ENCODE measurements at regions not wholly inside any gene's neighbourhood (a gene's known extent, or its start where the extent isn't known, plus 50 kb on each side); places are given as distances from the start of the nearest gene placed in this dataset.
"Not testable (repeated sequence)": the region's sequence is repeated elsewhere in the genome, so short reads cannot be mapped to it uniquely, and the experiment has no call there.

- DNase-seq (ENCODE audit: low spot score) = no peak
These were observed 128.2 kb upstream of the TMEM170B start for GRCh38 chr6:11409371-11409770.

DNA sequence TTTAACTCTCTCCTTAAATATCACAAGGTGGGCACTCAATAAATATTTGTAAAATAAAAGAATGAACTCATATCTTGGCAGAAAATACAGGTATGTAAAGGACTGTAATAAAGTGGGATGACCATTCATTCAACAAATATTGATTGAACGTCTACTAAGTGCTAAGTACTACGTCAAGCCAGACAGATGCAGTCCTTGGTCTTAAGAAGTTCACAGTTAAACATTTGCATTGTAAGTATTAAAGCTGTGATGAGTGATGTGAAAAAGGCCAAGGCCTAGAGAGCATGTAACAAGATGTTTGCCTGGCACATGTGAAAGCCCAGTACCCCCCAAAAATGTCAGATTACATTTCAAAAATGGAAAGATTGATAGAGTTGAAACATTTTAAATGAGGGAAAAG, 130.1 kb upstream of the TMEM170B start:
- DNase-seq (ENCODE audit: low spot score) = no peak

DNA sequence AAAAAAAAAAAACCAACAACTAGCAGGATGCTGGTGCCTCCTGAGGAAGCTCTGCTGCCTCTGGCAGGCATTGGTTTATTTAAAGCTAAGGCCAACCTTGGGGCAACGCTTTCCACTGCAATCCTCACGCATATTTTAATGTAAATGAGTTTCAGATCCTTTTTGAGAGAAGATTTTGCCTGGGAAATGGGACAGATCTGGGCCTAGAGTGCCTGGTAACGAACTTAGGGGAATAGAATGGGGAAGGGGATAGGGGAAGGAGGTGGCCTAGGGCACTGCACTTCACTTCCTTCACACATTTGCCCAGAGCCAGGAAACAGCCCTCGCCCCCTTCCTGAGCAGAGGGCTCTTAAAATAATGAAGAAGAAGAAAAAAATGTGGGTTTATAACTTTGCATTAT, 132.7 kb upstream of the TMEM170B start:
- no peak for DNase-seq (ENCODE audit: low spot score)

DNA sequence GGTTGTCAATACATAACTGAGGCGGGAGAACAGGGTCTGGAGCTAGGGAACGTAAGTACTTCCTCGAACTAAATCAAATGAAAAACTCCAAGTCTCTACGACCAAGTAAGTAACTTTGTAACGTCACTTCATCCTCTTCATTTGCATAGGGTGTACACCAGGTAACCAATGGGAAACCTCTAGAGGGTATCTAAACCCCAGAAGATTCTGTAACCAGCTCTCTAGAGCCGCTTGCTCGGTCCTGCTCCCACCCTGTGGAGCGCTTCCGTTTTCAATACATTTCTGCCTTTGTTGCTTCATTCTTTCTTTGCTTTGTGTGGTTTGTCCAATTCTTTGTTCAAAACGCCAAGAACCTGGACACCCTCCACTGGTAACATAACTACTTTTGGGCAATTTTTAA, 133.5 kb upstream of the TMEM170B start:
- no peak for DNase-seq (ENCODE audit: low spot score)

DNA sequence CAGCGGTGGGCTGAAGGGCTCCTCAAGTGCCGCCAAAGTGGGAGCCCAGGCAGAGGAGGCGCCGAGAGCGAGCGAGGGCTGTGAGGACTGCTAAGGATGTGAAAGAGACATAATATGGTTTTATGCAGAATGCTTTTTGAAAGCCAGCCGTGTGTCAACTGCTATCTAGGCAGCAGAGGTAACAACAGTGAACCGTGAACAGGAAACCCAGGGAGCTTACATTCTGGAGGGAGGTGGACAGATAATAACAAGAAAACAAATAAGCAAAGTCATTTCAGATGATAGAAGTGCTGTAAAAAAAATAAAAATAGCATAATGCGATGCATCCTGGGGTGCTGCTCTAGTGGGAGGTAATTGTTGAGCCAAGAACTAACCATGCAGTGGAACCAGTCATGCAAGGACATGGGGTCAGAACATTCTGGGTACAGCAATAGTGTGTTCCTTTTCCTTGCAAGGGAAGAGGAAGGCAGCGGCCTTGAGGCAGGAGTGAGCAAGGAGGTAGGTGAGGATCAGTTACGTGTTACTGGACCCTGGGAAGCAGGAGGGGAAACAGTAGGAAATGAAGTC, 134.4 kb upstream of the TMEM170B start:
- no peak for DNase-seq (ENCODE audit: low spot score)

- not testable (repeated sequence) for DNase-seq (ENCODE audit: low spot score)
These were observed 135.0 kb upstream of the TMEM170B start for GRCh38 chr6:11402581-11402980.

GRCh38 chr6:11401954-11402353, 135.6 kb upstream of the TMEM170B start:
- DNase-seq (ENCODE audit: low spot score) = not testable (repeated sequence)

GRCh38 chr6:11398451-11399326, 138.9 kb upstream of the TMEM170B start:
- DNase-seq (ENCODE audit: low spot score) = no peak

- DNase-seq (ENCODE audit: low spot score) = no peak
These were observed 139.7 kb upstream of the TMEM170B start for GRCh38 chr6:11397622-11398450.

GRCh38 chr6:11396860-11397259, 140.7 kb upstream of the TMEM170B start:
- no peak for DNase-seq (ENCODE audit: low spot score)

DNA sequence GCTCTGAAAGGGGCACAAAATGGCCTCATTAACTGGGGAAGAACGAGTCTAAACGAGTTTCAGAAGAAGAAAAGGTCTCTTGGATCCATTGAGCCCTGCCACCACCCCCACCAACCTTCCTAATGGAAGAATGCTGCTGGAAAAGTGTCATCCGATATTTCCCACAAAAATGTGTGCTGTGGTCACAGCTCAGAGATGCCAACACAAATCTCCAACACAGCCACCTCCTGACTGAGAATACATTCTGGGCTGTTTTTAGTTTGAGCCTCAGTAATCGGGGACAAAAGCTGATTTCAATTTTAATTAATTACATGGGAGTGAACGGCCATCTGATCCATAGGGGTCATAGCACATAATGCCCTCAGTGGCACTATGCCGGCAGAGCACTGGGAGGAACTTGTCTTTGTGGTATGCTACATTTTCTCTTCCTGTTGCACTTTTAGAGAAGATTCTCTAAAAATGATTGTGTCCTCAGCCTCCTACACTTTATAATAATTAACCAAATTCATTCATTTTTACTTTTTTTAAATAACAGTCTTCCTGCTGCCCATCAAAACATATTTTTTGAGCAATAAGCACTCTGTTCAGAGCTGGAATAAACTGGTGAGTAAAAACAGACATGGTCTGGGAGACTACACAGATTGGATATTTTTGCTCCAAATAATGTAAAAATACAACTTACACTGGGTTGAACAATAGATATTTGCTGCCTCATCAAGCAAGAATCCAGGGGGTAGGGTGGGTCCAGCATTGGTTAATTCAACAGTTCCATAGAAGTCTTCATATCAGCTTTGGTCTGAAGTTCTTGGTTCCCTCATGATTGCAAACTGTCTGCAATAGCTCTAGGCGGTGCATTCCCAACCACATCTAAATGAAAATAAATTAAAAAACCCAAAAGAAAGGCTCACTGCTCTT, 143.6 kb upstream of the TMEM170B start:
- DNase-seq (ENCODE audit: low spot score) = no peak

GRCh38 chr6:11392778-11393507, 144.6 kb upstream of the TMEM170B start:
- no peak for DNase-seq (ENCODE audit: low spot score)

DNA sequence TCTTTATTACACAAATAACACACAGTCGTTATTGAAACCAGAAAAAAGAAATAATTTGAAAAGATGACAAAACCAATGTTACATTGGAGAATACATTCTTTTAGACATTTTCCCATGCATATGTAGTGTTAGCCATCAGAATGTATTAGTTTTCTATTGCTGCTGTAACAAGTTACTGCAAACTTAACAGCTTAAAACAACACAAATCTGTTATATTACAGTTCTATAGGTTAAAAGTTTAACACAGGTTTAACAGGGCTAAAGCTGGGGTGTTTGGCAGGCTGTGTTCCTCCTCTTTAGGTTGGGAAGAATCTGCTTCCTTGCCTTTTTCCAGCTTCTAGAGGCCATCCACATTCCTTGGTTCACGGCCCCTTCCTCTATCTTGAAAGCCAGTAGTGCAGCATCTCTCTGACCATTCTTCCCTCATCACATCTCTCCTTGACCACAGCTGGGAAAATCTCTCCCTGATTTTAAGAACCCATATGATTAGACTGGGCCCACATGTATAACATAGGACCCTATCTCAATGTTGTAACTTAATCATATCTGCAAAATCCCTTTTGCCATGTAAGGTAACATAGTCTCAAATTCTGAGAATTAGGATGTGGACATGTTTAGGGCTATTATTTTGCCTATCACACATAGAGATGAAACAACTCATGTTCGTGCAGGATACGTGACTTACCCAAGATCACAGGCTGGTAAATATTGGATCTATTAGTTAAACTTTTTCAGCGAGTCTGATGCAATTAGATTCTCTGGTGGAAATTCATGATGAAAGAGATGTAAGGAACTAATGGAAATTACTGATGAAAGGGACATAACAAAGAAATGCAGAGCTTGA, 145.4 kb upstream of the TMEM170B start:
- DNase-seq (ENCODE audit: low spot score) = no peak

DNA sequence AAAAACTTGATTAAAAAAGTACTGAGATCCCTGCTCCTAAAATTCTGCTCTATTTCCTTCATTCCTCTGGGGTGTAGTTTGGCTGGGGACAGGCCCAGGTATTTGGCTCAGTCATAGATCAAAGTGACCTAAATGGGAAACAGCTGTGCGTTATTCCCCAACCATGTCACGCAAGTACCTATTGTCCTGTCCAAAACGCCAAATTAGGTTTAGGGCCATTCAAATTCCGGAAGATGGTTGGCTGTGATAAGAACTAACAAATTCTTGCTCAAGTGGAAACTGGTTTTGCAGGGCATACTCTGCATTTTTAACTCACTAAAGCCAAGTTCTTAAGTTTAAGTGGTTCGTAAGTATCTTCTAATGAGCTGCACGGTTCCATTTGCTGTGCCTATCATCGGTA, 147.6 kb upstream of the TMEM170B start:
- DNase-seq (ENCODE audit: low spot score) = no peak

- no peak for DNase-seq (ENCODE audit: low spot score)
These were observed 148.3 kb upstream of the TMEM170B start for GRCh38 chr6:11388983-11389944.

DNA sequence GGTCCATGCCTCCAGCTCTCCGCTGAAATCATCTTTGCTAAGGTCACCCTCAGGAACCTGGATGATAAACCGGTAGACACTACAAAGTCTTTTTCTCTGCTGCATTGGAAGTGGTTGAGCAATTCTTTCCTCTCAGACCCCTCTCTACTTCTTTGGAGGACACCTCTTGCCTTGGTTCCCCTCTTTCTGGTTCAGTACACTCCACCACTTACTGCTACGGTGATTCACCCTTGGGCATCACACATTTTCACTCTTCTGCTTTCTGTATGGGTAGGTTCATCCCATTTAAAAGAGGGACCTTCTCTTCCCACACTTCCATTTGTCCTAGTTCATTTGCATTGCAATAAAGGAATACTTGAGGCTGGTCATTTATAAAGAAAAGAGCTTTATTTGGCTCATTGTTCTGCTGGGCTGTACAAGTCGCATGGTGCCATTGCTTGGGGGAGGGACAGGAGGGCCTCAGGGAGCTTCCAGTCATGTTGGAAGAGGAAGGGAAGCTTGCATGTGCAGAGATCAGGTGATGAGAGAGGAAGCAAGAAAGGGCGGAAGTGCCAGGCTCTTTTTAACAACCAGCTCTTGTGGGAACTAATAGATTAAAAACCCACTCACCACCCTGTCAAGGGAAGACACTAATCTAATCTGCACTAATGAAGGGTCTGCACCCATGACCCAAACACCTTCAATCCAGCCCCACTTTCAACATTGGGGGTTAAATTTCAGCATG, 149.7 kb upstream of the TMEM170B start:
- DNase-seq (ENCODE audit: low spot score) = no peak

DNA sequence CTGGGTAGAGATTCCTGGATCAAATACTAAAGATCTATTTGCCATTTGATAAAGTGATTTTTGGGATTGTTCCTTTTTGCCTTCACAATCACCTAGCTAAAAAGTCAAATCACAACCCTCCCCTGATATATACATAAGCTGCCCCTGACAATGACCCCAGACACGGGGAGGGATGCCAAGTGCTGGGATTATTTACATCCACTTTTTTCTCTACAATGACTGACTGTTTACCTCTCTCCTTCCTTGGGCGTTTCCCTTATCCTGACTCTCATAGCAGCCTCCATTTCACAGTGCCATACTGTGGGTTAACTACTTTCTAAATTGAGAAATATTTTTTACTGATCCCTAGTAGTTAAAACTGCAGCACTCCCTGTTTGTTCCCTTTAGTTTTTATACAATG, 150.8 kb upstream of the TMEM170B start:
- no peak for DNase-seq (ENCODE audit: low spot score)

GRCh38 chr6:11386323-11386722, 151.2 kb upstream of the TMEM170B start:
- DNase-seq (ENCODE audit: low spot score) = no peak

Measured in D341Med (cell line).